ENCODE measurements at regions not wholly inside any gene's neighbourhood (a gene's known extent, or its start where the extent isn't known, plus 50 kb on each side); places are given as distances from the start of the nearest gene placed in this dataset.

- POLR2A ChIA-PET = no interaction called here
- H3K27me3 ChIP-seq (ENCODE audit: control insufficient read depth, insufficient read depth, low read length) = no peaks in the 10 kb centered on the region
- no peak for TF ChIP-seq CTCF (IDR thresholded peaks at IDR 0.05; ENCODE audit: insufficient read depth, low read depth, low read length)
- CTCF ChIA-PET = no interaction called here
- no peak overlapping the region for H3K4me3 ChIP-seq (ENCODE audit: low read depth, low read length)
- no peak for DNase-seq (ENCODE audit: low read depth)
- no peaks in the 10 kb centered on the region for H3K36me3 ChIP-seq (ENCODE audit: control insufficient read depth, insufficient read depth, low read length)
Observed at GRCh38 chr2:5330961-5331360, 361.2 kb upstream of the SOX11 start.

- no peak for TF ChIP-seq CTCF (IDR thresholded peaks at IDR 0.05; ENCODE audit: insufficient read depth, low read depth, low read length)
- Histone ChIP-seq H3K36me3 (ENCODE audit: control insufficient read depth, insufficient read depth, low read length) (no peaks in the 10 kb centered on the region), H3K27me3 (ENCODE audit: control insufficient read depth, insufficient read depth, low read length) (no peaks in the 10 kb centered on the region), H3K4me3 (ENCODE audit: low read depth, low read length) (no peak overlapping the region)
- POLR2A ChIA-PET = no interaction called here
- CTCF ChIA-PET = no interaction called here
- no peak for DNase-seq (ENCODE audit: low read depth)
Observed at GRCh38 chr2:5332925-5333324, 359.3 kb upstream of the SOX11 start.

GRCh38 chr2:5339473-5339872 lies 352.7 kb upstream of the SOX11 start:
- POLR2A ChIA-PET = no interaction called here
- DNase-seq (ENCODE audit: low read depth) = no peak
- H3K27me3 ChIP-seq (ENCODE audit: control insufficient read depth, insufficient read depth, low read length) = no peaks in the 10 kb centered on the region
- no peak for TF ChIP-seq CTCF (IDR thresholded peaks at IDR 0.05; ENCODE audit: insufficient read depth, low read depth, low read length)
- no peak overlapping the region for H3K4me3 ChIP-seq (ENCODE audit: low read depth, low read length)
- no peaks in the 10 kb centered on the region for H3K36me3 ChIP-seq (ENCODE audit: control insufficient read depth, insufficient read depth, low read length)
- CTCF ChIA-PET = no interaction called here

- H3K36me3 ChIP-seq (ENCODE audit: control insufficient read depth, insufficient read depth, low read length) = no peaks in the 10 kb centered on the region
- DNase-seq (ENCODE audit: low read depth) = no peak
- no peaks in the 10 kb centered on the region for H3K27me3 ChIP-seq (ENCODE audit: control insufficient read depth, insufficient read depth, low read length)
- ChIA-PET CTCF (no interaction called here), POLR2A (no interaction called here)
- H3K4me3 ChIP-seq (ENCODE audit: low read depth, low read length) = no peak overlapping the region
- TF ChIP-seq CTCF (IDR thresholded peaks at IDR 0.05; ENCODE audit: insufficient read depth, low read depth, low read length) = no peak
Observed at GRCh38 chr2:5343785-5344335, 348.3 kb upstream of the SOX11 start.

GRCh38 chr2:5352286-5352685 lies 339.9 kb upstream of the SOX11 start:
- ChIA-PET POLR2A (no interaction called here), CTCF (no interaction called here)
- no peak for TF ChIP-seq CTCF (IDR thresholded peaks at IDR 0.05; ENCODE audit: insufficient read depth, low read depth, low read length)
- Histone ChIP-seq H3K27me3 (ENCODE audit: control insufficient read depth, insufficient read depth, low read length) (no peaks in the 10 kb centered on the region), H3K36me3 (ENCODE audit: control insufficient read depth, insufficient read depth, low read length) (no peaks in the 10 kb centered on the region), H3K4me3 (ENCODE audit: low read depth, low read length) (no peak overlapping the region)
- no peak for DNase-seq (ENCODE audit: low read depth)

Measured in BJ (cell line).